GM23248 (cell line): ENCODE measurements at regions not wholly inside any gene's neighbourhood (a gene's known extent, or its start where the extent isn't known, plus 50 kb on each side); places are given as distances from the start of the nearest gene placed in this dataset.

ENCODE experiments used
- DNase-seq: peaks from one replicate; pipeline ENCODE4 v3.0.0-alpha.2; 2015
- H2AFZ ChIP-seq: fragments of 200-600 bp; sonication (generic); 2 replicates; pipeline ENCODE4 v1.6.1; 2016; ENCODE audit warnings: antibody characterized with exemption
- H3F3A ChIP-seq: fragments of 200-600 bp; sonication (generic); 2 replicates; pipeline ENCODE4 v1.6.1; 2016; ENCODE audit warnings: mild to moderate bottlenecking, antibody characterized with exemption, mixed run types; ENCODE audit not compliant: insufficient read depth
- H3K27ac ChIP-seq: fragments of 200-600 bp; sonication (generic); 2 replicates; pipeline ENCODE4 v1.5.1; 2016; ENCODE audit warnings: mild to moderate bottlenecking
- H3K27me3 ChIP-seq: fragments of 200-600 bp; sonication (generic); replicated peaks from 2 replicates; pipeline ENCODE4 v1.6.1; 2016; ENCODE audit warnings: mild to moderate bottlenecking; ENCODE audit not compliant: insufficient read depth
- H3K36me3 ChIP-seq: fragments of 200-600 bp; sonication (generic); 2 replicates; pipeline ENCODE4 v1.6.1; 2016; ENCODE audit warnings: low read depth, mild to moderate bottlenecking
- H3K4me1 ChIP-seq: fragments of 200-600 bp; sonication (generic); 2 replicates; pipeline ENCODE4 v1.6.1; 2016; ENCODE audit warnings: mild to moderate bottlenecking; ENCODE audit not compliant: insufficient read depth
- H3K4me2 ChIP-seq: fragments of 200-600 bp; sonication (generic); one replicate; pipeline ENCODE4 v1.6.1; 2016; ENCODE audit warnings: mild to moderate bottlenecking; ENCODE audit not compliant: unreplicated experiment
- H3K4me3 ChIP-seq: fragments of 200-600 bp; sonication (generic); 2 replicates; pipeline ENCODE4 v1.5.1; 2016; ENCODE audit warnings: mild to moderate bottlenecking
- H3K79me2 ChIP-seq: fragments of 200-600 bp; sonication (generic); 2 replicates; pipeline ENCODE4 v1.6.1; 2016; ENCODE audit warnings: mild to moderate bottlenecking; ENCODE audit not compliant: insufficient read depth
- H3K9ac ChIP-seq: fragments of 200-600 bp; sonication (generic); 2 replicates; pipeline ENCODE4 v1.6.1; 2016; ENCODE audit warnings: mild to moderate bottlenecking
- H3K9me2 ChIP-seq: fragments of 200-600 bp; sonication (generic); 2 replicates; pipeline ENCODE4 v1.6.1; 2016; ENCODE audit warnings: mixed run types, mild to moderate bottlenecking, moderate library complexity; ENCODE audit not compliant: insufficient read depth
- H3K9me3 ChIP-seq: fragments of 200-600 bp; sonication (generic); one replicate; pipeline ENCODE4 v1.6.1; 2017; ENCODE audit warnings: low read depth
- H4K20me1 ChIP-seq: fragments of 200-600 bp; sonication (generic); 2 replicates; pipeline ENCODE4 v1.6.0; 2016; ENCODE audit not compliant: insufficient read depth
- EZH2 ChIP-seq: fragments of 200-600 bp; sonication (generic); IDR thresholded peaks from 2 replicates; pipeline ENCODE4 v1.6.1; 2018; ENCODE audit warnings: antibody characterized with exemption, mild to moderate bottlenecking; ENCODE audit not compliant: insufficient read depth, poor library complexity, severe bottlenecking
- EZH2phosphoT487 ChIP-seq: fragments of 200-600 bp; sonication (generic); IDR thresholded peaks from 2 replicates; pipeline ENCODE4 v1.6.1; 2018; ENCODE audit warnings: antibody characterized with exemption, moderate library complexity, mild to moderate bottlenecking, low read depth; ENCODE audit not compliant: insufficient read depth
- WGBS, 2 experiments: methylation state at CpG; one replicate each; pipeline ENCODE4 v1.1.6; 2015 to 2017; ENCODE audit warnings: low lambda C conversion rate in 2 of 2, low coverage in 1 of 2; ENCODE audit errors: missing lambda C conversion rate in 2 of 2; 5-methylcytosine and 5-hydroxymethylcytosine counted together
- in situ Hi-C: fragments of 300-500 bp; cut with MboI; formaldehyde crosslinking; loops from 2 replicates; pipeline ENCODE4 v1.15.0; 2020

DNA sequence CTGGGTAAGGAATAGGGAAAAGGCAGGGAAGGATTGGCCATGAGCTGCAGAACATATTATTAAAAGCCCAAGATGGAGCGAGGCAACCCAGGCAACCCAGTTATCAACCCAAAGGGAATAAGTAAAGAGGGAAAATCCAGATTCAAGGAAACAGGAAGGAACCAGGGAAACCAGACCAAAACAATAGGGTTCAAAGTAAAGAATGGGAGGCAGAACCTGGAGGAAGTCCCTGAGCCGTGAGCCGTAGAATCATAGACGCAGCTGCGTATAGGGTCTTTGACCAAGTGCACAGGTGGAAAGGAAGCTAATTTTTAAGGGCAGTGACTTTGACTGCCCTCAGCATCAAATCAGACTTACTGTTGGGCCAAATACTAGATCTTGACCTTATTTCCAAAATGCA, 98.5 kb upstream of the SRD5A3 start:
- no peak overlapping the region for H3K4me3 ChIP-seq
- H3K79me2 ChIP-seq, result no peaks in the 10 kb centered on the region
- no peak overlapping the region for H3K27ac ChIP-seq
- H3K9me2 ChIP-seq, result no peaks in the 10 kb centered on the region
- H3K27me3 ChIP-seq, result no peaks in the 10 kb centered on the region
- H3K9ac ChIP-seq, result no peak overlapping the region
- no peaks in the 10 kb centered on the region for H3K36me3 ChIP-seq
- no peak overlapping the region for H2AFZ ChIP-seq
- H4K20me1 ChIP-seq, result no peaks in the 10 kb centered on the region
- H3K9me3 ChIP-seq, result no peaks in the 10 kb centered on the region
- TF ChIP-seq EZH2phosphoT487 (no peak), EZH2 (no peak)
- no peaks in the 10 kb centered on the region for H3K4me1 ChIP-seq
- no peak for DNase-seq
- 88% methylated on average over 5 of the region's 5 CpGs for WGBS, 2 experiments
- in situ Hi-C loops, result no loop called here
- H3F3A ChIP-seq, result no peaks in the 10 kb centered on the region
- no peak overlapping the region for H3K4me2 ChIP-seq

DNA sequence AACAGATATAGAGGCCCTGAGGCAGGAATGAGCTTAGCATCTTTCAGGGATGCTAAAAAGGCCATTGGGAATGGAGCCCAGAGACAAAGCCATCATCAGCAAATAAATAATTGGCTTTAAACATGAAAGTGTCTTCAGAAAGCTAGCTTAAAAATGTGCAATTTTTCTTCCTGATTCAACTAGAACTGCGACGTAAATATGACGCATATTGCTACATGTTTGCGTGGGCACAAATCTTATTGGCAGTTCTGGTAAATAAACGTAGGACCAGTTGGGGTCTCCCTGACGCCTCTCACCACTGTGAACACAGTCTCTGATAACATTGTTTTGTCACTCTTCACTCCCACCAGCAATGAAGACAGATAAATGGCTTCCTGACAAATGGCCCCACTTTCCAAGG, 97.3 kb upstream of the SRD5A3 start:
- in situ Hi-C loops, result no loop called here
- Histone ChIP-seq H3K4me3 (no peak overlapping the region), H3K27me3 (no peaks in the 10 kb centered on the region), H3K9me3 (no peaks in the 10 kb centered on the region), H3K9me2 (no peaks in the 10 kb centered on the region), H3K79me2 (no peaks in the 10 kb centered on the region), H3K27ac (no peak overlapping the region), H2AFZ (no peak overlapping the region), H3K4me2 (no peak overlapping the region), H3F3A (no peaks in the 10 kb centered on the region), H4K20me1 (no peaks in the 10 kb centered on the region), H3K9ac (no peak overlapping the region), H3K36me3 (no peaks in the 10 kb centered on the region), H3K4me1 (no peaks in the 10 kb centered on the region)
- no peak for DNase-seq
- 61 to 65% methylated on average over 6 of the region's 6 CpGs for WGBS, 2 experiments
- TF ChIP-seq EZH2phosphoT487 (no peak), EZH2 (no peak)

- Histone ChIP-seq H3K4me2 (no peak overlapping the region), H3K9me2 (no peaks in the 10 kb centered on the region), H3K9me3 (no peaks in the 10 kb centered on the region), H2AFZ (no peak overlapping the region), H3K36me3 (no peaks in the 10 kb centered on the region), H3K27ac (no peak overlapping the region), H3K79me2 (no peaks in the 10 kb centered on the region), H3K9ac (no peak overlapping the region), H3K27me3 (no peaks in the 10 kb centered on the region), H3K4me1 (0 out of 2 replicates have a peak, but pooled peaks cover under 1% of the 10 kb centered on the region), H3K4me3 (no peak overlapping the region), H4K20me1 (no peaks in the 10 kb centered on the region), H3F3A (peaks cover 1% of the 10 kb centered on the region; the same call in 1 of the 2 replicates)
- DNase-seq, result no peak
- in situ Hi-C loops, result no loop called here
- TF ChIP-seq EZH2phosphoT487 (no peak), EZH2 (no peak)
- 9 to 12% methylated on average over 3 of the region's 3 CpGs for WGBS, 2 experiments
These were observed 96.6 kb upstream of the SRD5A3 start for GRCh38 chr4:55249476-55249875.

DNA sequence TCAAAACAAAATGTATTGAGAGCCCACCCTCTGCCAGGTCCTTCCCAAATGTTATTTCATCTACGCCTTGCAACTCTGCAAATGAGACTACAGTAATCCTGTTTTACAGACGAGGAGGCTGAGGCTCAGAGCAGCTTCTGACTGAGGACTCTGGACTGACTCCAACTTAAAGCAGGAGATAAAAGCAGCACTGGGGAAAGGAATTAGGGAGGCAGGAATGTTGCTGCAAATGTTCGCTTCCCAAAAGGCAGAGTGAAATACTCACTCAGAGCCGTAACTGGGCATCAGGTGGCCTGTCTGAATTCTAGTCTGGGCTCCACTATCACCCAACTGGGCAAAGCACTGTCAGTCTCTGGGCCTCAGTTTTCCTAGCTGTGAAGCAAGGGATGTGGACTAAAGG, 94.7 kb upstream of the SRD5A3 start:
- H3K4me2 ChIP-seq, result no peak overlapping the region
- H3K27me3 ChIP-seq, result no peaks in the 10 kb centered on the region
- no peaks in the 10 kb centered on the region for H3K9me3 ChIP-seq
- peaks cover 15% of the 10 kb centered on the region; the same call in 1 of the 2 replicates for H3F3A ChIP-seq
- in situ Hi-C loops, result no loop called here
- no peaks in the 10 kb centered on the region for H3K79me2 ChIP-seq
- H3K9ac ChIP-seq, result no peak overlapping the region
- peaks cover 15% of the 10 kb centered on the region for H3K4me1 ChIP-seq
- H3K4me3 ChIP-seq, result no peak overlapping the region
- H4K20me1 ChIP-seq, result no peaks in the 10 kb centered on the region
- peak; percentile 11 for DNase-seq
- no peaks in the 10 kb centered on the region for H3K9me2 ChIP-seq
- no peak overlapping the region for H2AFZ ChIP-seq
- 65 to 67% methylated on average over 4 of the region's 4 CpGs for WGBS, 2 experiments
- H3K27ac ChIP-seq, result no peak overlapping the region
- no peaks in the 10 kb centered on the region for H3K36me3 ChIP-seq
- TF ChIP-seq EZH2, result no peak
- no peak for TF ChIP-seq EZH2phosphoT487

GRCh38 chr4:55251896-55252295, 94.1 kb upstream of the SRD5A3 start:
- H3K4me1 ChIP-seq, result peaks cover 15% of the 10 kb centered on the region
- H2AFZ ChIP-seq, result no peak overlapping the region
- no peaks in the 10 kb centered on the region for H3K36me3 ChIP-seq
- DNase-seq, result no peak
- in situ Hi-C loops, result no loop called here
- no peaks in the 10 kb centered on the region for H3K27me3 ChIP-seq
- H3K79me2 ChIP-seq, result no peaks in the 10 kb centered on the region
- no peaks in the 10 kb centered on the region for H3K9me3 ChIP-seq
- H3K4me2 ChIP-seq, result no peak overlapping the region
- H3K9ac ChIP-seq, result no peak overlapping the region
- peaks cover 15% of the 10 kb centered on the region; the same call in 1 of the 2 replicates for H3F3A ChIP-seq
- H4K20me1 ChIP-seq, result no peaks in the 10 kb centered on the region
- H3K9me2 ChIP-seq, result no peaks in the 10 kb centered on the region
- WGBS, 2 experiments, result 84 to 85% methylated on average over 5 of the region's 5 CpGs
- TF ChIP-seq EZH2phosphoT487, result no peak
- no peak for TF ChIP-seq EZH2
- no peak overlapping the region for H3K4me3 ChIP-seq
- no peak overlapping the region for H3K27ac ChIP-seq
